ENCODE measurements at regions not wholly inside any gene's neighbourhood (a gene's known extent, or its start where the extent isn't known, plus 50 kb on each side); places are given as distances from the start of the nearest gene placed in this dataset.

DNA sequence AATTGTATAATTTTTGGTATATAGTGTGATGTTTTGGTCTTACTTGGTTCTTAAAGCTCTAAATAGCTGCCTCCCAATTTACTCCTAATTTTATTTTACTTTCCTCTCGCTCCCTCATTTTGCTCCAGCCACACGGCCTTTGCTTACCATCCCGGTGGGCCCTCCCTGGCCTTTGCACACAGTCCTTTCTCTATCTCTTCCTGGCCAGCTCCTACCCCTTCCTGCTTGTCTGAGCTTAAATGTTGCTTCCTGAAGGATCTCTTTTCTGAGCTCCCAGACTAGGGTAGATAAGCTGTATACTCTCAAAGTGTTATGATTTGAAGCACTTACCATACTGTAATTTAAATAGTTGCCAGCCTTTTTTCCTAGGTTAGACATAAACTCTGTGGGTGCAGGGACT, 121.7 kb downstream of the UTRN start (continued):
- TF ChIP-seq, protein P1, sequence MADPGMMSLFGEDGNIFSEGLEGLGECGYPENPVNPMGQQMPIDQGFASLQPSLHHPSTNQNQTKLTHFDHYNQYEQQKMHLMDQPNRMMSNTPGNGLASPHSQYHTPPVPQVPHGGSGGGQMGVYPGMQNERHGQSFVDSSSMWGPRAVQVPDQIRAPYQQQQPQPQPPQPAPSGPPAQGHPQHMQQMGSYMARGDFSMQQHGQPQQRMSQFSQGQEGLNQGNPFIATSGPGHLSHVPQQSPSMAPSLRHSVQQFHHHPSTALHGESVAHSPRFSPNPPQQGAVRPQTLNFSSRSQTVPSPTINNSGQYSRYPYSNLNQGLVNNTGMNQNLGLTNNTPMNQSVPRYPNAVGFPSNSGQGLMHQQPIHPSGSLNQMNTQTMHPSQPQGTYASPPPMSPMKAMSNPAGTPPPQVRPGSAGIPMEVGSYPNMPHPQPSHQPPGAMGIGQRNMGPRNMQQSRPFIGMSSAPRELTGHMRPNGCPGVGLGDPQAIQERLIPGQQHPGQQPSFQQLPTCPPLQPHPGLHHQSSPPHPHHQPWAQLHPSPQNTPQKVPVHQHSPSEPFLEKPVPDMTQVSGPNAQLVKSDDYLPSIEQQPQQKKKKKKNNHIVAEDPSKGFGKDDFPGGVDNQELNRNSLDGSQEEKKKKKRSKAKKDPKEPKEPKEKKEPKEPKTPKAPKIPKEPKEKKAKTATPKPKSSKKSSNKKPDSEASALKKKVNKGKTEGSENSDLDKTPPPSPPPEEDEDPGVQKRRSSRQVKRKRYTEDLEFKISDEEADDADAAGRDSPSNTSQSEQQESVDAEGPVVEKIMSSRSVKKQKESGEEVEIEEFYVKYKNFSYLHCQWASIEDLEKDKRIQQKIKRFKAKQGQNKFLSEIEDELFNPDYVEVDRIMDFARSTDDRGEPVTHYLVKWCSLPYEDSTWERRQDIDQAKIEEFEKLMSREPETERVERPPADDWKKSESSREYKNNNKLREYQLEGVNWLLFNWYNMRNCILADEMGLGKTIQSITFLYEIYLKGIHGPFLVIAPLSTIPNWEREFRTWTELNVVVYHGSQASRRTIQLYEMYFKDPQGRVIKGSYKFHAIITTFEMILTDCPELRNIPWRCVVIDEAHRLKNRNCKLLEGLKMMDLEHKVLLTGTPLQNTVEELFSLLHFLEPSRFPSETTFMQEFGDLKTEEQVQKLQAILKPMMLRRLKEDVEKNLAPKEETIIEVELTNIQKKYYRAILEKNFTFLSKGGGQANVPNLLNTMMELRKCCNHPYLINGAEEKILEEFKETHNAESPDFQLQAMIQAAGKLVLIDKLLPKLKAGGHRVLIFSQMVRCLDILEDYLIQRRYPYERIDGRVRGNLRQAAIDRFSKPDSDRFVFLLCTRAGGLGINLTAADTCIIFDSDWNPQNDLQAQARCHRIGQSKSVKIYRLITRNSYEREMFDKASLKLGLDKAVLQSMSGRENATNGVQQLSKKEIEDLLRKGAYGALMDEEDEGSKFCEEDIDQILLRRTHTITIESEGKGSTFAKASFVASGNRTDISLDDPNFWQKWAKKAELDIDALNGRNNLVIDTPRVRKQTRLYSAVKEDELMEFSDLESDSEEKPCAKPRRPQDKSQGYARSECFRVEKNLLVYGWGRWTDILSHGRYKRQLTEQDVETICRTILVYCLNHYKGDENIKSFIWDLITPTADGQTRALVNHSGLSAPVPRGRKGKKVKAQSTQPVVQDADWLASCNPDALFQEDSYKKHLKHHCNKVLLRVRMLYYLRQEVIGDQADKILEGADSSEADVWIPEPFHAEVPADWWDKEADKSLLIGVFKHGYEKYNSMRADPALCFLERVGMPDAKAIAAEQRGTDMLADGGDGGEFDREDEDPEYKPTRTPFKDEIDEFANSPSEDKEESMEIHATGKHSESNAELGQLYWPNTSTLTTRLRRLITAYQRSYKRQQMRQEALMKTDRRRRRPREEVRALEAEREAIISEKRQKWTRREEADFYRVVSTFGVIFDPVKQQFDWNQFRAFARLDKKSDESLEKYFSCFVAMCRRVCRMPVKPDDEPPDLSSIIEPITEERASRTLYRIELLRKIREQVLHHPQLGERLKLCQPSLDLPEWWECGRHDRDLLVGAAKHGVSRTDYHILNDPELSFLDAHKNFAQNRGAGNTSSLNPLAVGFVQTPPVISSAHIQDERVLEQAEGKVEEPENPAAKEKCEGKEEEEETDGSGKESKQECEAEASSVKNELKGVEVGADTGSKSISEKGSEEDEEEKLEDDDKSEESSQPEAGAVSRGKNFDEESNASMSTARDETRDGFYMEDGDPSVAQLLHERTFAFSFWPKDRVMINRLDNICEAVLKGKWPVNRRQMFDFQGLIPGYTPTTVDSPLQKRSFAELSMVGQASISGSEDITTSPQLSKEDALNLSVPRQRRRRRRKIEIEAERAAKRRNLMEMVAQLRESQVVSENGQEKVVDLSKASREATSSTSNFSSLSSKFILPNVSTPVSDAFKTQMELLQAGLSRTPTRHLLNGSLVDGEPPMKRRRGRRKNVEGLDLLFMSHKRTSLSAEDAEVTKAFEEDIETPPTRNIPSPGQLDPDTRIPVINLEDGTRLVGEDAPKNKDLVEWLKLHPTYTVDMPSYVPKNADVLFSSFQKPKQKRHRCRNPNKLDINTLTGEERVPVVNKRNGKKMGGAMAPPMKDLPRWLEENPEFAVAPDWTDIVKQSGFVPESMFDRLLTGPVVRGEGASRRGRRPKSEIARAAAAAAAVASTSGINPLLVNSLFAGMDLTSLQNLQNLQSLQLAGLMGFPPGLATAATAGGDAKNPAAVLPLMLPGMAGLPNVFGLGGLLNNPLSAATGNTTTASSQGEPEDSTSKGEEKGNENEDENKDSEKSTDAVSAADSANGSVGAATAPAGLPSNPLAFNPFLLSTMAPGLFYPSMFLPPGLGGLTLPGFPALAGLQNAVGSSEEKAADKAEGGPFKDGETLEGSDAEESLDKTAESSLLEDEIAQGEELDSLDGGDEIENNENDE (IDR thresholded peaks at IDR 0.05; ENCODE audit: insufficient replicate concordance, low read length): no peak
- TF ChIP-seq RBBP5 (IDR thresholded peaks at IDR 0.05; ENCODE audit: borderline replicate concordance, low read depth, low read length) (no peak), KDM1A (IDR thresholded peaks at IDR 0.05; ENCODE audit: borderline replicate concordance, low read length) (no peak)

All from H1 (cell line).